HS-5 (cell line): ENCODE measurements at regions not wholly inside any gene's neighbourhood (a gene's known extent, or its start where the extent isn't known, plus 50 kb on each side); places are given as distances from the start of the nearest gene placed in this dataset.
"Not testable (repeated sequence)": the region's sequence is repeated elsewhere in the genome, so short reads cannot be mapped to it uniquely, and the experiment has no call there.

ENCODE experiments used
- DNase-seq: peaks from one replicate; pipeline ENCODE4 v3.0.0-alpha.2; 2012; ENCODE audit warnings: low read depth

DNA sequence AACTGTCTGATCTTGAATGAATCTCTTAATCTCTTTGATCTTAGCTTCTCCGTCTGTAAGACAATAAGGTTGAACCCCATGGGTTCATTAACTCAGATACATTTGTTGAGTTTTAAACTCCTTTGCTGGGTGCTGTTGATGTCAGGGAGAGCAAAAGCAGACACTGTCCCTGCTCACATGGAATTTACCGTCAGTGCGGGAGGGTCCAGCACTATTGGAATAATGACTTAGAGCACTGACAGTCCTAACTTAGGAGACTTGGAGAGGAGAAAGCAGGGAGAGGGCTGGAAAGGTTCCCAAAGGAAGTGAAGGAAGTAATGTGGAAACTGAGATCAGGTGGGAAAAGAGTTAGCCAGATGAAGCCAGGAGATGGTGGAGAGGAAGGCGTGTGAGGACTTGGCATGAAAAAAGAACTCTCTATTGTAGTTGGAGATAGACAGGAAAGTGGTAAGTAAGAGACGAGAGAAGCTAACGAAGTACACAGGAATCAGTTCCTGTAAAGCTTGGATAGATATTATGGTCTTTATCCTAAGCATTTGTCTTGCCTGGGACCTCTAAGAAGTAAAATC is 141.4 kb upstream of the SERTAD2 start:
- no peak for DNase-seq

GRCh38 chr2:64796926-64797325 is 143.2 kb upstream of the SERTAD2 start:
- no peak for DNase-seq

GRCh38 chr2:64797881-64798575 is 144.3 kb upstream of the SERTAD2 start:
- no peak for DNase-seq

GRCh38 chr2:64799592-64800252 is 146.0 kb upstream of the SERTAD2 start:
- no peak for DNase-seq

GRCh38 chr2:64803776-64804175 is 150.1 kb upstream of the SERTAD2 start:
- DNase-seq, result no peak

DNA sequence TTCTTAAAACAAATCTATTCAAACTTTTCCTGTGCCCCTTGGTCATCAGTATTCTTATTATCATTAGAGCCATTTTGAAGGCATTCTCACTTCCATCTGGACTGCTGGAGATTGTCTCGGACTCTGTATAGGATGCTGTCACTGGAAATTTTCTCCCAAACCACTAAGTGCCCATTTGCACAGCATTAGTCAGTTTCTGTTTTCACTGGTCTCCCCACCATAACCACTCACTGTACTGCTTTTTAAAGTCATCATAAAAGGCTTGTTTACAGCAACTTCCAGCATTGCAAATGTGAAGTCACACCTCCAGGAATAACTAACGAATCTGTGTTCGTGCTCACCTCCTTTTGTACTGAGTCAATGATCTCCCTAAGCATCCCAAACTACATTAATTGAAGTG is 150.9 kb upstream of the SERTAD2 start:
- no peak for DNase-seq

- DNase-seq, result peak; percentile 98
These were observed 153.7 kb upstream of the SERTAD2 start for GRCh38 chr2:64807417-64807816.

- no peak for DNase-seq
These were observed 154.4 kb upstream of the SERTAD2 start for GRCh38 chr2:64808092-64808491.

- no peak for DNase-seq
These were observed 155.0 kb upstream of the SERTAD2 start for GRCh38 chr2:64808754-64809153.

DNA sequence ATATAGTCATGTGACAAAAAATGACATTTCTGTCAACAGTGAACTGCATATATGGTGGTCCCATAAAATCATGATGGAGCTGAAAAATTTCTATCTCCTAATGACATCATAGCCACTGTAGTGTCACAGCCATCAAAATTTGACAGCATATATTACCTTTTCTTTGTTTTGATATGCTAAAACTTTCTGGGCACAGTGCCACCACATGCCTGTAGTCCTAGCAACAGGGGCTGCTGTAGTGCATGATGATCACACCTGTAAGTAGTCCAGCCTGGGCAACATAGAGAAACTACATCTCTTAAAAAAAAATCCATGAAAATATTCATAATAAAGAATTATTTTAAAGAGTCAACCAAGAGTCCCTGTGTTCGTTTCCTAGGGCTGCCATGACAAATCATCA is 155.5 kb upstream of the SERTAD2 start:
- no peak for DNase-seq

DNA sequence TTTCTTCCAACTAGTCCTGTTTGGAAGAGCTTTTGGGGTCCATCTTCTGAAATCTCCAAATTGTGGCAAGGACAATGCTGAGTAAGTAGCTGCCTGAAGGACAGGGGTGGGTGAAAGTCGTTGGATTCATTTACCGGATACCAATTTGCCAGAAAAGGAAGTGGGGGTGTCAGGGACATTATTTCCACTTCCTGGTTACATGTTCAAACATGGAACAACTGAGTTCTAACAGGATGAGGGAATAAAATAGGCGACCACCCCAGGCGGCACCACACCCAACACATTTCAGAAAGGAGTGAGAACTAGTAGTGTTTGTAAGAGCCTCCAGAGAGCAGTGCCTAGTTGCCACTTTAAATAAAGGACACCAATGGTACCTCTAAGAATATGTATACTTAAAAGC is 158.6 kb upstream of the SERTAD2 start:
- DNase-seq, result no peak

GRCh38 chr2:64814007-64814406 is 160.3 kb upstream of the SERTAD2 start:
- no peak for DNase-seq

GRCh38 chr2:64816526-64816925 is 162.8 kb upstream of the SERTAD2 start:
- not testable (repeated sequence) for DNase-seq

- no peak for DNase-seq
These were observed 163.7 kb upstream of the SERTAD2 start for GRCh38 chr2:64817453-64817852.

DNA sequence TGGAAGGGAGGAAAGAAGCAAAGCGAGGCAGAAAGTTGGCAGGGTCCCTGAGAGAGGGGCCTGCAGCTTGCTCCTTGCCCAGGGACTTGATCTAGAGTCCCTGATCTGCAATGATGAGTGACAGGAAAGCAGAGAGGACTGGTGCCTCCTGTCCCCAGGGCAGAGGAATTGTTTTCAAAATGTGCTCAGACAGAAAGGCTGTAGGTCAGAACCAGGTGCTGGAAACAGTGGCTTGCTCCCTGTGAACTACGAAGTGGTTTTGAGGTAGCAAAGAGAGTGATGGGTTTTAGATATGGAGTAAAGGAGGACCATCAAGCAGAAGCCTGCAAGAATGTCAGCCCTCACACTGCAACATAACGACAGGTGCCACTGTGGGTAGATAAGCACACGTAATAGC is 164.9 kb upstream of the SERTAD2 start:
- DNase-seq, result no peak

DNA sequence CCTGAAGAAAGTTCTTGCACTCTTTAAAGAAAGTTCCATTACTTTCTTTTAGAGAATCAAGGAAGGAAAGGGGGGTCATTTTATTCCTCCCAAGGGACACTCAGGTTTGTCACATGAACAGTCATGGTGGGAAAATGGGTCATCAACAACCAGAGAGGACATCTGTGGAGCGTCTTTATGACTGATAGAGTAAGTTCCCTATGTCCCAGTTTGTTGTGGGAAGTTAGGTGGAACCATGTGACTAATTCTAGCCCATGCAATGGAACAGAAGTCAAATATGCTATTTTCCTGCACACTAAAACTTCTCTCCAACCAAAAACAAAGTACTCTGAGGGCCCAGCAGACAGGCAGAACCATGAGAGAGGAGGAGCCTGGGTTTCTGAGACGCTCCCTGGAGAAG is 165.6 kb upstream of the SERTAD2 start:
- no peak for DNase-seq

DNA sequence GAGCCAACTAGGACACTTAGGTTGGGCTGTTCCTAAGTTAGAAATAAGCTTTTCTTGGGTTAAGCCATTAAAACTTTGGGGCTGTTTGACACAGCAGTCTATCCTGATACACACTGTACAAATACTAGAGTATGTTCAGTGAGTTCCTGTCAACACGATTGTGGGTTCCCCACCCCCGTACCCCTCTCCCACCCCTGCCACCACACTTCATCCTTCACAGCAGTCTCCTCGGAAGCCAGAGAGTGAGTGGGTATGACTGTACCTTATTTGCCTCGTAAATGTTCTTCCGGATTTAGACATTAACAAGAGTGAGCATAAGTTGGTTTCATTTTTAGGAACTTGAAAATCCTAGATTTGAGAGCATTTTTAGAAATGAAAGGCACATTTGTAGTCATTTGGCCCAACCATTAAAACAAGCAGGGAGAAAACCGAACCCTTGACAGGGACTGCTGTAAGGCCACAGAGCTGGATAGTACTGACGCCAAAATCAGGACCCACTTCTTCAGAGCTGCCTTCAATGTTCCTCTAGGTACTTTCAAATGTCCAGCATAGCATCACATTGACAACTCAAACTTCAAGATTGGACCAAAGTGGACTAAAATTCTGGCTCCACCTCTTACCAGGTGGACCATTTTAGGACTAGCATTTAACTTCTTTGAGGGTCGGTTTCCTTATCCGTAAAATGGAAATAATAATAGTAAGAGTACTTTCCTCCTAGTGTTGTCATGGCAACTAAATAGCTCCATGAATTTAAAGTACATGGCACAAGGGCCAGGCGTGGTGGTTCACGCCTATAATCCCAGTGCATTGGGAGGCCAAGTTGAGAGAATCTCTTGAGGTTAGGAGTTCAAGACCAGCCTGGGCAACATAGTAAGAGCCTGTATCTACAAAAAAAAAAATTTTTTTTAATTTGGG is 166.3 kb upstream of the SERTAD2 start:
- DNase-seq, result no peak

- DNase-seq, result no peak
These were observed 167.2 kb upstream of the SERTAD2 start for GRCh38 chr2:64820901-64821300.

DNA sequence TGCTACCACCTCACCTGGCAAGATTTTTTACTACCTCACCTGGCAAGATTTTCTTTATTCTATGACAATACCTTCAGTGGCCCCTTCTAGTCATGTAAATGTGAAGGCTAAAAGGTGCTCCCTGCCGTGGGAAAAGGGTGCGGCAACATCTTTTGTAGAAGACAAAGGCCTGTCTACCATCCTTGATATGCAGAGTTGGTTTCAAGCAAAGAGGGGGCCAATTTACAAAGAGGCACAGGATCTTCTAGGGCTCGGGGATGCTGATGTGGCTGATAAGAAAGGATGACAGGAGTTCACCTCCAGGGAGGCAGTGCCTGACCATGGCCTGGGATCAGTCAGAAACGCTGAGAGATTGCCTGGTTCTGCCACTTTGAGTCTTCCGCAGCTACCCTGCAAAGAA is 165.4 kb upstream of the SLC1A4 start:
- DNase-seq, result no peak

- no peak for DNase-seq
These were observed 163.2 kb upstream of the SLC1A4 start for GRCh38 chr2:64825831-64826491.

DNA sequence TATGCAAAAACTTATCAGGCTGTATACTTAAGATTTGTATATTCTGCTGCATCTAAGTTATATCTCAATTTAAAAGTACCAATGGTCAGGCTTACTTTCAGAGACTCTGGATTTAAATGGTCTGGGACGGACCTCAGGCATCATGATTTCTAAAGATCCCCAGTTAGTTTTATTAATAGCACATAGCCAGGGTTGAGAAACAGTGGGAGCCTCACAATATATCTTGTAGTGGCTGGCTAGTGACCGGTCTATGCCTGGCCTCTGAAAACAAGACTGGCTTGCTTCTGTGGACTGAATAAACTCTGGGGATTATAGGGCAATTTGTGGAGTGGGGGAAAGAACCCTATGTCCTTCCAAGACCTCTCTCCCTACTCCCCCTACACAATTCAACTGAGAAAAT is 162.5 kb upstream of the SLC1A4 start:
- no peak for DNase-seq

DNA sequence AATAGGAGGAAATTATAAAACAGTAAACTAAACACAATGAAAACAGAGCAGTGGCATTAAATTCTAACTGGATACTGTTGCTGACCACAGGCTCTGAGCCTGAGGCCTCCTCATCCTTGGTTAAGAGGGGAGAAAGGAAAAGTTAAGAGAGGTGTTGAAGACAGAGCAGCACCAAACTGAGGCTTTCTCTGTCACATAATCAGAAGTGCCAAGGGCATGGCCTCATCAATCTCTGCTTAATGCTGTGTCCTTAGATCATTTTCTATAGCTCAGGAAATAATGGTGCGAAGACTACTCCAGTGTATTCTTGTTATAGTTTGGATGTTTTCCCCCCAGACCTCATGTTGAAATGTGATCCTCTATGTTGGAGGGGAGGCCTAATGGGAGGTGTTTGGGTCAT is 160.9 kb upstream of the SLC1A4 start:
- no peak for DNase-seq
